ENCODE measurements at regions not wholly inside any gene's neighbourhood (a gene's known extent, or its start where the extent isn't known, plus 50 kb on each side); places are given as distances from the start of the nearest gene placed in this dataset.

- no peak for DNase-seq (ENCODE audit: low read depth)
These were observed 926.8 kb downstream of the GATA3 start for GRCh38 chr10:8981277-8981676.

- DNase-seq (ENCODE audit: low read depth), result no peak
These were observed 931.2 kb downstream of the GATA3 start for GRCh38 chr10:8985651-8986050.

GRCh38 chr10:8986975-8987374 is 932.5 kb downstream of the GATA3 start:
- no peak for DNase-seq (ENCODE audit: low read depth)

DNA sequence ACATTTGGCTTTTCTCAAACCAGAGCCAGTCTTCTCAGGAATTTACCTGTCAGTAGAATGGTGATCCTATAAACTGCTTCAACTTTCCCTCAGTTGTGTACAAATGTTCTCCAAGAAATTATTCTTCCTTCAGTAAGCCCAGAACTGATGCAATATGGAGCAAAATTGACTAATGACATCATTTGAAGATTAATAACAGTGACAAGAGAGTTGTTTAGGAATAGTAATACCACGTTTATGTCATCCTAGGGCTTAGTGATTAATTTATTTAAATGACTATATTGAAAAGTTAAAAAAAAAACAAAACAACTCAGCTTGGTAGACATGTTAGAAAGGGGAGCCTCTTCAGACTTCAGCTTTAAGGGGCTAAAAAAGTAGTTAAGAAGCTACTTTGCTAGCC is 933.2 kb downstream of the GATA3 start:
- DNase-seq (ENCODE audit: low read depth), result no peak

DNA sequence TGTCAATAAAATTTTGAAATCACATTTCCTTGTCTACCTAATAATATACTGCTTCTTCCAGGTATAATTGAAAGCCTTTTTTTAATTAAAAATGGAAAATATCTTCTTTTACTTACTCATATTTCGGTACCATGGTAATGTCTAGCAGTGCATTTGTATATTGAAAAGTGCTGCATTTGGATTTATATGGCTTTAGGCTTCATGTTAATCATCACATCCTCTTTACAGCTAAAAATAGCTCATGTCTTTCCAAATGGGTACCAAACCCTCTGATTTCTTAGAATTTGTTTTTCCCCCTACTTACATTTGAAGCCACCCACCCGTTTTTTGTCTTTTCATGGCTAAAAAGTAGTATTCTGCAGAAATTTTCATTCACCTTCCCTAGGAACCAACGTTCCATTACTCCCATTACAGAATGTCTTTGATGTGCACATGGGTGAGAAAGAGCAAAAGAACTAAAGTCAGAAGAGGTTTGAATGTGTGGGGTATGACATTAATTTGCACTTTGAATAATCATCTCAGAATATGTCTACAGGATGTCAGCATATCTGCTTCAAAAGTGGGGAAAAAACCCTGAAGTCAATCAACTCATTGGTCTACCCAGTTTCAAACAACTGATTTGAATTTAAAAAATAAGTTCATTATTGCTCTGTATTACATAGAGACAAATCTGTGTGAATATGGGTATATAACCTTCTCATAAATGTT is 935.9 kb downstream of the GATA3 start:
- no peak for DNase-seq (ENCODE audit: low read depth)

- DNase-seq (ENCODE audit: low read depth), result no peak
These were observed 937.5 kb downstream of the GATA3 start for GRCh38 chr10:8992009-8992408.

- no peak for DNase-seq (ENCODE audit: low read depth)
These were observed 939.4 kb downstream of the GATA3 start for GRCh38 chr10:8993864-8994263.

DNA sequence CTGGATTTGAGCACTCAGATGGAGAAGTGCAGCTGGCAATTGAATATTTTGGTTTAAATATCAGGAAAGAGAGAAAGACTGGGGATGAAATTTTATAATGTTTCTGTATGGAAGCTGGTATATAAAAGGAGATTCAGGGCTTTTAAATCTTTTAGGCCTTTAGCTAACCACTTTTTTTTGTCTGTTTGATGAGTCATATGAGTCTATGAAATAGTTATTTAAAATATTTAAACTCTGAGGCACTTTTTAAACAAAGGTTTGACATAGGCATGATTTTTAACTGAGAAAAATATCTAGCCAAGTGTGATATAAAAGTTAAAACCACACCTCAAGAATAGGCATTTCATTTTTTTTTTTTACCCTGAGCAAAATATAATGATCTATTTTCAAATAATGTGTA is 944.3 kb downstream of the GATA3 start:
- no peak for DNase-seq (ENCODE audit: low read depth)

DNA sequence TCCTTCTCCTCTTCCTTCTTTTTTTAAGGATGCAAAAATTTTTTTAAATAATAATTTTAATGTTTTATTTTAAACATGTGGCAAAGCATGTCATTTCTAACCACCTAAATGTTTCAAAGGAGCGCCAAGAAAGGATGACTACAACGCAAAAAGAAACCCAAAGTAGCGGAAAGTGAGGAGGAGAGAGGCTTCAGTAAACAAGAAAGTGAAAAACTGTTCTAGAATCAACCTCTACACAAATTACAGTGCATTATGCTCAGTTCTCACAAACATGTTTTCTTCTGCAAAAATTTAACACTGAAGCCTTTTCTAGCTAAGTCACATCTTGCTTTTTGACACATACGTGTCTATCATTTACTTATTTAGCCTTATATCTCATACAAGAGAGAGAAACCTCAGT is 948.6 kb downstream of the GATA3 start:
- no peak for DNase-seq (ENCODE audit: low read depth)

- DNase-seq (ENCODE audit: low read depth), result no peak
These were observed 950.2 kb downstream of the GATA3 start for GRCh38 chr10:9004736-9005135.

- DNase-seq (ENCODE audit: low read depth), result no peak
These were observed 955.0 kb downstream of the GATA3 start for GRCh38 chr10:9009505-9009904.

DNA sequence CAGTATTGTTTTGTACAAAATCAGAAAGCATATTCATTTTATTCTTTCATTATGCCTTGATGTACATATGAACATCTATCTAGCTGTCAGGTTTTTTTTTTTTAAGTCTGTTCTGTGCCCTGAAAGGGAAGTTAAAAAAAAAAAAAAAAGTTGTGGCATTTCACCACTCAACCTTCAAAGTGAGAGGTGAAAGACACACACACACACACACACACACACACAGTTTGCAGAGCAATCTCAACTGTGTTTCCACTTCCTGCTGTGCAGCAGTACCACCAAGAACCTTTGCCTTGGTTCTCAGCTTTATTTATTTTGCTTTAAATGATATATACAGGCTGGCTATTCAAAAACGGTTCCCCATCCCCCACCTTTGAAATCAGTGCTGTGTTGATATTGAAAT is 955.6 kb downstream of the GATA3 start:
- no peak for DNase-seq (ENCODE audit: low read depth)

GRCh38 chr10:9010931-9011670 is 956.6 kb downstream of the GATA3 start:
- no peak for DNase-seq (ENCODE audit: low read depth)

DNA sequence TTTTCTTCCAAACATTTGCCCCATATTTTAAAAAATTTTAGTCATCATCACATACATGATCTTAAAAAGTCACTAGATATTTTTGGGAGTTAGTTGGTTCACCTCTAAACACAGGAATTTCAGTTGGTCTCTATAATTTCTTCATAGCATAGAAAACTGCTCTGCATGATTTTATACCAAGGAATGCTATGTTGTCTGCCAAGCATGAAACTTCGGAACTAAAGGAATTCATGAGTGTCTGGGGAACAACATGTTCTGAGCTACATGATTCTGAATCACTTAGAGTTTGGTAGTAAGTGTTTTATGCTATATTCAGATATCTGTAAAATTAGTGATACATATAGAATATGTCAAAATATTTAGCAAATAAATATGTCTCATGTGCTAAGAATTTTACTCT is 957.8 kb downstream of the GATA3 start:
- DNase-seq (ENCODE audit: low read depth), result no peak

GRCh38 chr10:9015005-9015404 is 960.5 kb downstream of the GATA3 start:
- no peak for DNase-seq (ENCODE audit: low read depth)

GRCh38 chr10:9015447-9015846 is 961.0 kb downstream of the GATA3 start:
- DNase-seq (ENCODE audit: low read depth), result no peak

DNA sequence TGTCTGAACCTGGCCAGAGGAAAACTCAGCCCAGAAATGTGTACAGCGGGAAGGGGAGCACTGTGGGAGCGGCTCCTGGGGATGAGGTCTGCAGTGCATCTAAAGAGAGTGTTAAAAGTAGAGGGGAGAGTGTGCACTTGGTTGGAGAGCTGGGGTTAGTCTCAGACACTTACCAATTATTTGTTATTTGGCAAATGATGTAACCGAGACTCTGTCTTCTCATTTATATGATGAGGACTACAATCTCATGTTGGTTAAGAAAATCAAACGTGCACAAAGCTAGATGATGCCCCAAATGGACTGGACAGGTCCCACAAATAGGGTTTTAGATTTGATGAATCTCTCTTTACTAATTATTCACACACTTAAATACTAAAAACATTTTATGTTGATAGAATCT is 962.4 kb downstream of the GATA3 start:
- no peak for DNase-seq (ENCODE audit: low read depth)

GRCh38 chr10:9018195-9019173 is 964.0 kb downstream of the GATA3 start:
- no peak for DNase-seq (ENCODE audit: low read depth)

DNA sequence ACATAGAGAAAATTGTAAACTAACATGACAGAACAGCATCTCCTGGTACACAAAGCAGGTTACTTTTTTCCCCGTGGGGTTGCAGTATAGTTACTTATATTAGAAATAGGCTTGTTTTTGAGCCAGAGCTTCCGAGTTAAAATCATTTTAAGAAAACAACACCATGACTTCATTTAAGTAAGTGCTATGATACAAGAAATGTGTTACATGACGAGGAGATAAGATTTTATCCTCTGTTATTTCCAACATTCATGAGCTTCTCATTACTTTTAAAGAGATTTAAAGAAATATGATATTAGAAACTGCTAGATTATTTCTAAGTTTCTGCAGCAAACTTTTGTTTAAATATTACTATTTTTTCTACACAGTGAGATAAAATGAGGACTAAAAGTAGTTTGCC is 968.7 kb downstream of the GATA3 start:
- no peak for DNase-seq (ENCODE audit: low read depth)

DNA sequence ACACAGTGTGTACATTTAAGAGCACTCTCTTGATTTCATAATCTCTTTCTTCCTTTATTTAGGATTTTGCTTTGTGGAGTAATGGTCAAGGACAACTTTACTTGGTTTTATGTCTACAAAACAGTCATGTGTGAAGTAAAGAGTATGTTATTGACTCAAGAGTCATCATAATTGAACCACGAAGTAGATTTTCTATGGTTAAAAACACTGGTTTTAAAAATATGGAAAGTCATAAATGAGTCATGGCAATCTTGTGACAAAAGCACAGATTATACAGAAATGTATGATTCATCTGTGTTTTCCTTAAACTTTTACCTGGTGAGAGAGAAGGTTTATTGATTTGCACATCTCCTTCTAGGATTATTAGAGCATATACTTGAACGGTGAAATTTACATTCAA is 969.7 kb downstream of the GATA3 start:
- no peak for DNase-seq (ENCODE audit: low read depth)

DNA sequence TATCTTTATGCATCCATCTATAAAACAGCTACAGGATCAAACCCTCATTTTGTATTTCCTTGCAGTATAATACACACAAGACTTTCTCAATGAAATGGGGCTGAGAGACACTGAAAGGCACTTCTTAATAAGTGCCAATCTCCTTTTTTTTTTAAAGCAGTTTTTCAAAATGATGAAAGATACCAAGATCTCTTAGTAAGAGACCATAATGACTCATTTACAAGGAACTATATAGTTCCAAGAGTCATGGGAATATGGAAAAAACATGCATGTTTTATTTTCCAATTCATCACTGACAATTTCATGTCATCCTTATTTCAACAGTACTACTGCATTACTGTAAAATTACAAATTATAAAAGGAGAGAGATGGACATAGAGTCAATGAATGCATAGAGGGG is 973.7 kb downstream of the GATA3 start:
- DNase-seq (ENCODE audit: low read depth), result no peak

DNA sequence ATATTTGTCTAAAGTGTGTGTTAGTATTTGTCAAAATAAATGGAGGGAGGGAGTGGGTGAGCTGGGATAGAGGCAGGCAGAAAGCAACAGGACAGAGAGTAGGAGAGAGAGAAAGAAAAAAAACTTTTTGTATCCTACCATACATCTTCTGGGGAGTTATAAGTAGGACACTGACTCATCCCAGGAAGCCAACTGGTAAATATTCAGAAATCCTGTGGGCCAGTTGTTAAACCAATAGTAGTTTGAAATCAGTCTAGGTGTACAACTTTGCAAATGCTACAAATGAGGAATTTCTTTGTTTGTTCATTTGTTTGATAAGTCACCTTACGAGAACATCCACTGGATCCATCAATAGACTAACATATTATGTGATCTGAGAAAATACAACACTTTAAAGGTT is 980.9 kb downstream of the GATA3 start:
- no peak for DNase-seq (ENCODE audit: low read depth)

GRCh38 chr10:9036711-9037204 is 982.3 kb downstream of the GATA3 start:
- DNase-seq (ENCODE audit: low read depth), result no peak
